ENCODE measurements at regions not wholly inside any gene's neighbourhood (a gene's known extent, or its start where the extent isn't known, plus 50 kb on each side); places are given as distances from the start of the nearest gene placed in this dataset.
"Not testable (repeated sequence)": the region's sequence is repeated elsewhere in the genome, so short reads cannot be mapped to it uniquely, and the experiment has no call there.

DNA sequence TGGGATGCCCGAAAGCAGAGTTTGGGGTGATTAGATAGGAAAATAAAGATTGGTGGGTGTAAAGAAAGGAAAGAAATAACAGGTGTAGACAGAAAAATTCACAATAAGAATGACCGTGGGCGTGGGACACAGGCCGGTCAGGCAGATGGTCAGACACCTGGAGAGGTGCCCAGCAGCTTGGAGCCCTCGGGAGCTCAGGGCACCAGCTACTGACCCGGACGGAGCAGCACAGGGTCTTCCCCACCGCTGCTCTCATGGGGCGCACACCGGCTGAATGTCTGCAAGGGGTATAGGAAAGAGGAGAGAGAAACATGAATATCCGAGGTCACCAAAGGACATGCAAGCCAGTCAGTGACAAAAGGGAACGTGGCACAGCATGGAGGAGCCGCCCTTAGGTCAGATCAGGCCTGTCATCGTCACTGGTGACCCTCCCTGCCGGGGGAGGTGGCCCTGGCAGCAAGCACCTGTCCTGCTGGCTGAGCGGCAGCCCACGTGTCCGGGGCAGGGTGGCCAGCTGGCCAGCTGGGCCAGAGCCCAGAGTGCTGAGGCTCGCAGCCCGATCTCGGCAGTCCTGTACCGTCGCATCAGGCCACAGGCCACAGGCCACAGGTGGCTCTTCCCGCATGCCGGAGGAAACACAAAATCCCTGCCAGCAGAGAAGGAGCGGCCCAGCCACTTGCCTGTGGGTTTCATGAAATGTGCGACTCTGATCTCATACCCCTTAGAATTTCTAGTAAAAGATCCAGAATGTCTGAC, 112.0 kb upstream of the NDUFV2 start:
- WGBS, 2 experiments, result 94% methylated on average over 27 of the region's 27 CpGs
- Histone ChIP-seq H3K4me1 (ENCODE audit: control insufficient read depth, insufficient read depth, low read length) (no peaks in the 10 kb centered on the region), H3K9me3 (ENCODE audit: control insufficient read depth, low read length) (no peaks in the 10 kb centered on the region), H3K27me3 (ENCODE audit: control insufficient read depth, insufficient read depth, low read length, poor library complexity, severe bottlenecking) (no peaks in the 10 kb centered on the region), H3K27ac (ENCODE audit: insufficient read depth, low read depth, low read length, poor library complexity, severe bottlenecking) (no peak overlapping the region), H3K4me3 (ENCODE audit: insufficient read depth, low read depth, low read length) (no peak overlapping the region), H3K36me3 (ENCODE audit: control insufficient read depth, insufficient read depth, low read length) (no peaks in the 10 kb centered on the region)

DNA sequence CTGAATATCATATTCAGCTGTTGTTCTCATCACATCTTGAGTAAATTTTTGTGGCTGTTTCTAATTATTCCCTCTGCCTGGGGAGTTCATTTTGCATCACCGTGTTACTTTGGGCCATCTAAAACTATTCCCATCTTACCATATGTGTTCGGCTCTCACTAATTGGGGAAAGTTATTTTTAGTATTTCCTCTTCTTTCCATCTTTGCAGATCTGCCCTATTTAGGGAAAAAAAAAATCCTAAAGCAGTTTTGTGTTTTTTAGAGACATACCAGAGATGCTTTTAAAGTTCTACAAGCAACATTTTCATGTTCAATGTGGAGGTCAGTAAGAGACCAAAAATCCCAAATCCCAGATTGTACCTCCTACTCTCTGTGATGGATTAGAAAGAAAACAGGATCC, 111.3 kb upstream of the NDUFV2 start:
- H3K9me3 ChIP-seq (ENCODE audit: control insufficient read depth, low read length), result no peaks in the 10 kb centered on the region
- H3K4me3 ChIP-seq (ENCODE audit: insufficient read depth, low read depth, low read length), result no peak overlapping the region
- H3K36me3 ChIP-seq (ENCODE audit: control insufficient read depth, insufficient read depth, low read length), result no peaks in the 10 kb centered on the region
- no peaks in the 10 kb centered on the region for H3K27me3 ChIP-seq (ENCODE audit: control insufficient read depth, insufficient read depth, low read length, poor library complexity, severe bottlenecking)
- no peaks in the 10 kb centered on the region for H3K4me1 ChIP-seq (ENCODE audit: control insufficient read depth, insufficient read depth, low read length)
- WGBS, 2 experiments, result 91 to 100% methylated on average over 1 to 2 of the region's 2 CpGs
- H3K27ac ChIP-seq (ENCODE audit: insufficient read depth, low read depth, low read length, poor library complexity, severe bottlenecking), result no peak overlapping the region

DNA sequence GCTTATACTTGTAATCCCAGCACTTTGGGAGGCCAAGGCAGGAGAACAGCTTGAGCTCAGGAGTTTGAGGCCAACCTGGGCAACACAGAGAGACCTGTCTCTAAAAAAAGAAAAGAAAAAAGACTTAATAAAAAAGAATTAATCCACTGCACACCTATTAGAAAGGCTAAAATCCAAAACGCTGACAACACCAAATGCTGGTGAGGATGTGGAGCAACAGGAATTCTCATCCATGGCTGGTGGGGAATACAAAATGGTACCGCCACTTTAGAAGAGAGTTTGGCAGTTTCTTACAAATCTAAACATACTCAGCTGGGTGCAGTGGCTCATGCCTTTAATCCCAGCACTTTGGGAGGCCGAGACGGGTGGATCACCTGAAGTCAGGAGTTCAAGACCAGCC, 110.0 kb upstream of the NDUFV2 start:
- H3K4me3 ChIP-seq (ENCODE audit: insufficient read depth, low read depth, low read length); H3K27me3 ChIP-seq (ENCODE audit: control insufficient read depth, insufficient read depth, low read length, poor library complexity, severe bottlenecking); H3K4me1 ChIP-seq (ENCODE audit: control insufficient read depth, insufficient read depth, low read length); H3K36me3 ChIP-seq (ENCODE audit: control insufficient read depth, insufficient read depth, low read length); H3K27ac ChIP-seq (ENCODE audit: insufficient read depth, low read depth, low read length, poor library complexity, severe bottlenecking); H3K9me3 ChIP-seq (ENCODE audit: control insufficient read depth, low read length): not testable (repeated sequence)
- 90 to 94% methylated on average over 4 of the region's 4 CpGs for WGBS, 2 experiments

DNA sequence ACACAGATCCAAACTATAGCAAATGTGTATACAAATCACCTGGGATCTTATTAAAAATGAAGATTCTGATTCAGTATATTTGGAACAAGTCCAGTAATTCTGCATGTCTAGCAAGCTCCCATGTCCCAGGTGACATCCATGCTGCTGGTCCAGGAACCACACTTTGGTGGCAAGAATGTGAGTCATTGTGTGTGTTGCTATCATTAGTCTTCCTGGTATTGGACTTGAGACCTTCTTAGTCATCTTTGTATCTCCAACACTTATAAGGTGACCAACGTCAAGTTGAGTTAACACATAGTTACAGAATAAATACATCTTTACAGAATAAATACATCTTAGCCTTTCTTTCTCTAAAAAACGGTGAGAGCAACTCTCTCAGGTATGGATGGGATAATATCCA, 107.9 kb upstream of the NDUFV2 start:
- WGBS, 2 experiments, result 46 to 50% methylated on average over 2 of the region's 2 CpGs
- Histone ChIP-seq H3K27ac (ENCODE audit: insufficient read depth, low read depth, low read length, poor library complexity, severe bottlenecking) (no peak overlapping the region), H3K36me3 (ENCODE audit: control insufficient read depth, insufficient read depth, low read length) (no peaks in the 10 kb centered on the region), H3K9me3 (ENCODE audit: control insufficient read depth, low read length) (no peaks in the 10 kb centered on the region), H3K4me3 (ENCODE audit: insufficient read depth, low read depth, low read length) (no peak overlapping the region), H3K4me1 (ENCODE audit: control insufficient read depth, insufficient read depth, low read length) (peaks cover 4% of the 10 kb centered on the region), H3K27me3 (ENCODE audit: control insufficient read depth, insufficient read depth, low read length, poor library complexity, severe bottlenecking) (no peaks in the 10 kb centered on the region)

DNA sequence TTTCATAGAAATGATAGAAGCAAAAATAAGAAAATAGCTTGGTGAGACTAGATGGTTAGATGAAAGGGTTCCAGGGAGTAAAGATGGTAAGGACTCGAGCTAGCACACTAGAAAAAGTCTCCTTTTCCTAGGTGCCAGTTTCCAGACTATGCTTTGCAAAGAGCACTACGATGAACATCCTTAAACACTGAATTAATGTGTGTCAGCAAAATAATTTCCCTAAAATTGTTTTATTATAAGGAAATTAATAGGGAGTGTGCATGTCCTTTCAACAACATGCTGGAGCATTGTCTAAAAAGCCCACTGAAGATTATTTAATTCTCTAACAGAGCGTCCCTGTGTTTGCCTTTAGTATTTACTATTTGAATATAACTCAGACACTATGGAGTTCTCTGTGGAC, 107.4 kb upstream of the NDUFV2 start:
- H3K36me3 ChIP-seq (ENCODE audit: control insufficient read depth, insufficient read depth, low read length), result no peaks in the 10 kb centered on the region
- no peaks in the 10 kb centered on the region for H3K27me3 ChIP-seq (ENCODE audit: control insufficient read depth, insufficient read depth, low read length, poor library complexity, severe bottlenecking)
- H3K9me3 ChIP-seq (ENCODE audit: control insufficient read depth, low read length), result no peaks in the 10 kb centered on the region
- 85 to 100% methylated on average over 1 to 3 of the region's 3 CpGs for WGBS, 2 experiments
- H3K4me1 ChIP-seq (ENCODE audit: control insufficient read depth, insufficient read depth, low read length), result peaks cover 4% of the 10 kb centered on the region
- H3K27ac ChIP-seq (ENCODE audit: insufficient read depth, low read depth, low read length, poor library complexity, severe bottlenecking), result no peak overlapping the region
- H3K4me3 ChIP-seq (ENCODE audit: insufficient read depth, low read depth, low read length), result no peak overlapping the region

DNA sequence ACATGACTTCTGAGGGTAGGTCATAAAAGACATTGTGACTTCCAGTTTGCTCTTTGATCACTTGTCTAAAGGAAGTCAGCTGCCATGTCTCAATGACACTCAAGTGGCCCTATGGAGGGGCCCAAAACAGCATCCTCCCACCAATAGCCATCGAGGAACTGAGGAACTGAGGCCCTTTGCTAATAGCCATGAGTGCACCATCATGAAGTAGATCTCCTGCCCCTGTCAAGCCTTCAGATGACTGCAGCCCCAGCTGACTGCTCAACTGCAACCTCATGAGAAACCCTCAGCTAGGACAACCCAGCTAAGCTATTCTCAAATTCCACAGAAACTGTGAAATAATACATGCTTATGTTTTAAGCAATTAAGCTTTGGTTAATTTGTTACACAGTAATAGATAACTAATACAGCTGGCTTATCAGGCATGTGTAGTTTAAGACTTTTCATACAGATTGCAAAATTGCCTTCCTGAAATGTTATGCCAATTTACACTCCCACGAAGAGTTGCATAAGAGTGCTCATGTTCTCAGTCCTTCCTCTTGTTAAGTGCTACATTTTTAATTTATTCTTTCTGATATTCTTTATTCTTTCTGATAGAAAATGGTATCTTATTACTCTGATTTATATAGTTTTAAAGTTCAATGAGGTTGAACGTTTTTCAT, 105.6 kb upstream of the NDUFV2 start:
- Histone ChIP-seq H3K4me3 (ENCODE audit: insufficient read depth, low read depth, low read length) (no peak overlapping the region), H3K27ac (ENCODE audit: insufficient read depth, low read depth, low read length, poor library complexity, severe bottlenecking) (no peak overlapping the region), H3K4me1 (ENCODE audit: control insufficient read depth, insufficient read depth, low read length) (peaks cover 10% of the 10 kb centered on the region), H3K9me3 (ENCODE audit: control insufficient read depth, low read length) (no peaks in the 10 kb centered on the region), H3K36me3 (ENCODE audit: control insufficient read depth, insufficient read depth, low read length) (no peaks in the 10 kb centered on the region), H3K27me3 (ENCODE audit: control insufficient read depth, insufficient read depth, low read length, poor library complexity, severe bottlenecking) (no peaks in the 10 kb centered on the region)
- 88 to 97% methylated on average over 2 to 3 of the region's 3 CpGs for WGBS, 2 experiments

DNA sequence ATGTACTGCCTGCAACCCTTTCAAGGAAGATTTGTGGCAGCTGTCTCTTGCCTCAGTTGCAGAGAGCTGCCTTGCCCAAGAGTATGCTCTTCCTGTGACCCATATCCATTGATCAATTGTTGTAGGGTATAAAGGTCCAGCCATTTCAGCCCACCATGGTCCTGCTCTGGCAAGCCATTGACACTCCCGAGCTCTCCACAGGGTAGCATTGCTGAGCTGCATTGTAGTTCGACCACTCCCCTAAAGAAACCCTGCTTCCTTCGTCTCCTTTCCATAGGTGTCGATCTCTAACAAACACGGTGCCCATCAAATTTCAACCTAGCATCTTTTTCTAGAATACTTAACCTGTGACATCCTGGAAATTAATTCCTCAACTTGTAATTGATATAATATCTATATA, 104.9 kb upstream of the NDUFV2 start:
- Histone ChIP-seq H3K27ac (ENCODE audit: insufficient read depth, low read depth, low read length, poor library complexity, severe bottlenecking) (no peak overlapping the region), H3K36me3 (ENCODE audit: control insufficient read depth, insufficient read depth, low read length) (no peaks in the 10 kb centered on the region), H3K4me1 (ENCODE audit: control insufficient read depth, insufficient read depth, low read length) (peaks cover 10% of the 10 kb centered on the region), H3K9me3 (ENCODE audit: control insufficient read depth, low read length) (no peaks in the 10 kb centered on the region), H3K4me3 (ENCODE audit: insufficient read depth, low read depth, low read length) (no peak overlapping the region), H3K27me3 (ENCODE audit: control insufficient read depth, insufficient read depth, low read length, poor library complexity, severe bottlenecking) (no peaks in the 10 kb centered on the region)
- WGBS, 2 experiments, result 12 to 24% methylated on average over 5 of the region's 5 CpGs

DNA sequence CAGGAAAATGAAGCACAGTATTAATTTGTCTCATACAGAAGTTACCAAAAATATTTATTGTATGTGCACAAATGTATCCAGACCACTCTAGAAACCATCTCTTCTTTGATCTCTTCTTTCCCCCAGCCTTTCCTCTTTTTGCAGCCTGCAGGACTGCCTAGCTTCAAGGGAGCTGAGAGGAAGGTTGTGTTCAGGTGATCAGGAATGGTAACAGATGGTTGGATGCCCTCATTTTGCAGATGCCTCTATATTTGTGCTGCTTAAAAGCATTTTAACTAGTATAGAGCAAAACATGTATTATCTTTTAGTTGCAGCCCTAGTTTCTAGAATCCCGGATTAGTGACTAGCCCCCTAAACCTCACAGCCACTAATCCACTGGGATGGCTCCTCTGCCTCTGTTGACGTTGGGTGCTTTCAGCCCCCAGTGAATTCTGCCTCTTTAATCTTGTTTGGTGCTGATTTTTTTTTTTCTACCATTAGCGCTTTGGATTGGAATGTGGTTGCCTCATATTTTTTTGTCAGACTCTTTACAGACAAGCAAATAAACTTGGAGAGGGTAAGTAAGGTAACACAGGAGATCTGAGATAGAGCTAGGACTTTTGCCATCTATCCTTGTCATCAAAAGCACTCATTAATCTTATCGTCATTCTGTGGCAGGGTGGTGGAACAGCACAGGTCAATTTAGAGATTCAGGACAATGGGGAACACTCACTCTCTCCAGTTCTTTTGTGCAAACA, 103.8 kb upstream of the NDUFV2 start:
- H3K36me3 ChIP-seq (ENCODE audit: control insufficient read depth, insufficient read depth, low read length), result no peaks in the 10 kb centered on the region
- peaks cover 10% of the 10 kb centered on the region for H3K4me1 ChIP-seq (ENCODE audit: control insufficient read depth, insufficient read depth, low read length)
- no peaks in the 10 kb centered on the region for H3K9me3 ChIP-seq (ENCODE audit: control insufficient read depth, low read length)
- WGBS, 2 experiments, result 68 to 84% methylated on average over 4 of the region's 4 CpGs
- H3K27me3 ChIP-seq (ENCODE audit: control insufficient read depth, insufficient read depth, low read length, poor library complexity, severe bottlenecking), result no peaks in the 10 kb centered on the region
- no peak overlapping the region for H3K27ac ChIP-seq (ENCODE audit: insufficient read depth, low read depth, low read length, poor library complexity, severe bottlenecking)
- no peak overlapping the region for H3K4me3 ChIP-seq (ENCODE audit: insufficient read depth, low read depth, low read length)

DNA sequence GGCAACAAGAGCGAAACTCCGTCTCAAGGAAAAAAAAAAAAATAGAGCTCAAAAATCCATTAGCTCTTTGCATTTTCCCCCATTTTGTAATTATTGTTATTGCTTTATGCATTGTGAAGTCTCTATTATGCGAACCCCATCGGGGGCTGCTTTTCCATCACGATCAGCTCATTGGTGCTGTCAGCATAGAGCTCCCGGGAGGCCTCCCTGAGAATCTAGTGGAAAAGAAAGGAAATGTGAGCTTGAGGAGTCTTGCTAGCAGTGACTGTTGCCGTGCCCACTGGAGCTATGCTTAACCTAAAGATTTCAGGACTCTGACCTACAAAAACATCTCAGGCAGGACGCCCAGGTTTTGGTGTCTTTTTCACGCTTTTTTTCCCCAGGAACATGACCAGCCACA, 102.6 kb upstream of the NDUFV2 start:
- H3K27ac ChIP-seq (ENCODE audit: insufficient read depth, low read depth, low read length, poor library complexity, severe bottlenecking), result no peak overlapping the region
- no peak overlapping the region for H3K4me3 ChIP-seq (ENCODE audit: insufficient read depth, low read depth, low read length)
- H3K4me1 ChIP-seq (ENCODE audit: control insufficient read depth, insufficient read depth, low read length), result peaks cover 10% of the 10 kb centered on the region
- H3K36me3 ChIP-seq (ENCODE audit: control insufficient read depth, insufficient read depth, low read length), result no peaks in the 10 kb centered on the region
- no peaks in the 10 kb centered on the region for H3K27me3 ChIP-seq (ENCODE audit: control insufficient read depth, insufficient read depth, low read length, poor library complexity, severe bottlenecking)
- WGBS, 2 experiments, result 57 to 70% methylated on average over 7 to 9 of the region's 9 CpGs
- H3K9me3 ChIP-seq (ENCODE audit: control insufficient read depth, low read length), result no peaks in the 10 kb centered on the region

DNA sequence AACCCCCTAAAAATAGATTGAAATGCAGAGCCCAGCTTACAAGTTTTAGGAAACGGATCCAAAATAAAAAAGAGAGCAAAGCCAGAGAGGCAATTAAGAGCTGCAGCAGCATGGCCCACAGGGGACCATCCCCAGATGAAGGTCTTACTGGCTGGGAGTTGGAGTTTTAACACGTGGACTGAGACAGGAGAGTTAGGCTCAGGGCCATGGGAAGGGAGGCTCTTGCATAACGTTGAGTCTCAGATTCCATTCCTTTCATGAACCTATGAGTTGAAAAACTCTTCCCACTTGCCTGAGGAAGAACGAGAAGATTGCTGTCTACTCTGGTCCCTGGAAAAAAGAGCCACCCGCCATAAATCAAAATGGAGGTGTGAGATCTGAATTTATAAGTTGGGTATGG, 101.8 kb upstream of the NDUFV2 start:
- WGBS, 2 experiments, result 75 to 83% methylated on average over 5 of the region's 5 CpGs
- no peaks in the 10 kb centered on the region for H3K36me3 ChIP-seq (ENCODE audit: control insufficient read depth, insufficient read depth, low read length)
- no peak overlapping the region for H3K4me3 ChIP-seq (ENCODE audit: insufficient read depth, low read depth, low read length)
- H3K27ac ChIP-seq (ENCODE audit: insufficient read depth, low read depth, low read length, poor library complexity, severe bottlenecking), result no peak overlapping the region
- H3K27me3 ChIP-seq (ENCODE audit: control insufficient read depth, insufficient read depth, low read length, poor library complexity, severe bottlenecking), result no peaks in the 10 kb centered on the region
- H3K4me1 ChIP-seq (ENCODE audit: control insufficient read depth, insufficient read depth, low read length), result peaks cover 10% of the 10 kb centered on the region
- no peaks in the 10 kb centered on the region for H3K9me3 ChIP-seq (ENCODE audit: control insufficient read depth, low read length)

All from ectodermal cell (in vitro differentiated cells).